C4-2B (cell line): ENCODE measurements at regions not wholly inside any gene's neighbourhood (a gene's known extent, or its start where the extent isn't known, plus 50 kb on each side); places are given as distances from the start of the nearest gene placed in this dataset.
"Not testable (repeated sequence)": the region's sequence is repeated elsewhere in the genome, so short reads cannot be mapped to it uniquely, and the experiment has no call there.

Experiments
- ZFX ChIP-seq: fragments of 450-650 bp; IDR thresholded peaks from 2 replicates; pipeline ENCODE4 v1.6.1; 2017
- TF ChIP-seq, protein P1 (sequence below): fragments of 450-650 bp; conservative IDR thresholded peaks from 2 replicates; pipeline ENCODE4 v1.5.1; 2017; ENCODE audit warnings: mild to moderate bottlenecking

- TF ChIP-seq, protein P1, sequence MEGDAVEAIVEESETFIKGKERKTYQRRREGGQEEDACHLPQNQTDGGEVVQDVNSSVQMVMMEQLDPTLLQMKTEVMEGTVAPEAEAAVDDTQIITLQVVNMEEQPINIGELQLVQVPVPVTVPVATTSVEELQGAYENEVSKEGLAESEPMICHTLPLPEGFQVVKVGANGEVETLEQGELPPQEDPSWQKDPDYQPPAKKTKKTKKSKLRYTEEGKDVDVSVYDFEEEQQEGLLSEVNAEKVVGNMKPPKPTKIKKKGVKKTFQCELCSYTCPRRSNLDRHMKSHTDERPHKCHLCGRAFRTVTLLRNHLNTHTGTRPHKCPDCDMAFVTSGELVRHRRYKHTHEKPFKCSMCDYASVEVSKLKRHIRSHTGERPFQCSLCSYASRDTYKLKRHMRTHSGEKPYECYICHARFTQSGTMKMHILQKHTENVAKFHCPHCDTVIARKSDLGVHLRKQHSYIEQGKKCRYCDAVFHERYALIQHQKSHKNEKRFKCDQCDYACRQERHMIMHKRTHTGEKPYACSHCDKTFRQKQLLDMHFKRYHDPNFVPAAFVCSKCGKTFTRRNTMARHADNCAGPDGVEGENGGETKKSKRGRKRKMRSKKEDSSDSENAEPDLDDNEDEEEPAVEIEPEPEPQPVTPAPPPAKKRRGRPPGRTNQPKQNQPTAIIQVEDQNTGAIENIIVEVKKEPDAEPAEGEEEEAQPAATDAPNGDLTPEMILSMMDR, result not testable (repeated sequence)
- TF ChIP-seq ZFX, result not testable (repeated sequence)
Measured at GRCh38 chr1:80288750-80289149, 1282.2 kb upstream of the ADGRL4 start.
